H1 (cell line): ENCODE measurements at regions not wholly inside any gene's neighbourhood (a gene's known extent, or its start where the extent isn't known, plus 50 kb on each side); places are given as distances from the start of the nearest gene placed in this dataset.

Source experiments
- CTCF ChIA-PET: fragments of 300-600 bp; sonication (Branson Sonifier 250); formaldehyde crosslinking; loops from one replicate; lab custom pipeline; 2021; ENCODE audit not compliant: partially characterized antibody; lab: Charles Lee
- POLR2A ChIA-PET: fragments of 300-600 bp; sonication (Branson Sonifier 250); formaldehyde crosslinking; loops from one replicate; lab custom pipeline; 2021; ENCODE audit warnings: inconsistent platforms; ENCODE audit not compliant: partially characterized antibody; lab: Charles Lee
- DNase-seq, 2 experiments: peaks; one replicate each; pipeline versions ENCODE4 v3.0.0 to v3.0.0-alpha.2; 2010 to 2022; ENCODE audit warnings: low spot score in 2 of 2, low read depth in 1 of 2, mixed read lengths in 1 of 2
- FAIRE-seq: peaks from 2 replicates; lab custom pipeline; 2011; peaks lifted over from hg19 to GRCh38; lab: Jason Lieb, UNC
- H2AFZ ChIP-seq: 2 replicates; pipeline ENCODE4 v1.8.1; 2012; ENCODE audit warnings: low read length, inconsistent platforms
- H2AK5ac ChIP-seq: 2 replicates; pipeline ENCODE4 v1.6.1; 2013; ENCODE audit warnings: low read depth, low read length
- H2BK120ac ChIP-seq: replicated peaks from 2 replicates; pipeline ENCODE3; 2013; ENCODE audit warnings: low read depth, low read length, inconsistent platforms
- H2BK12ac ChIP-seq: 2 replicates; pipeline ENCODE4 v1.6.1; 2013; ENCODE audit warnings: low read depth, low read length
- H2BK15ac ChIP-seq: 2 replicates; pipeline ENCODE4 v1.6.1; 2013; ENCODE audit warnings: low read length
- H2BK20ac ChIP-seq: 2 replicates; pipeline ENCODE4 v1.6.1; 2013; ENCODE audit warnings: low read length
- H2BK5ac ChIP-seq: 2 replicates; pipeline ENCODE4 v1.6.1; 2013; ENCODE audit warnings: low read depth, low read length
- H3K14ac ChIP-seq: 2 replicates; pipeline ENCODE4 v1.6.1; 2013; ENCODE audit warnings: inconsistent platforms; ENCODE audit not compliant: insufficient read length
- H3K18ac ChIP-seq: 2 replicates; pipeline ENCODE4 v1.6.1; 2013; ENCODE audit warnings: low read length; ENCODE audit errors: extremely low read depth
- H3K23ac ChIP-seq: 2 replicates; pipeline ENCODE4 v1.6.1; 2013; ENCODE audit warnings: inconsistent platforms; ENCODE audit not compliant: insufficient read length
- H3K23me2 ChIP-seq: 2 replicates; pipeline ENCODE4 v1.6.1; 2013; ENCODE audit warnings: low read depth, low read length
- H3K27ac ChIP-seq: 2 replicates; pipeline ENCODE4 v1.6.1; 2011; ENCODE audit warnings: low read depth, low read length, inconsistent platforms
- H3K27me3 ChIP-seq, 4 experiments: replicated peaks in 1 of 4; 1 replicate in 1 of 4; 2 replicates in 3 of 4; pipeline versions ENCODE4 v1.6.1 to v1.8.1; 2011 to 2013; ENCODE audit warnings: low read length in 3 of 4, mild to moderate bottlenecking in 3 of 4, inconsistent platforms in 2 of 4, mixed read lengths in 2 of 4, moderate library complexity in 1 of 4; ENCODE audit not compliant: control insufficient read depth in 3 of 4, insufficient read depth in 3 of 4; ENCODE audit errors: extremely low read depth in 1 of 4
- H3K36me3 ChIP-seq, 4 experiments: 2 replicates each; pipeline versions ENCODE4 v1.6.1 to v1.8.1; 2011 to 2013; ENCODE audit warnings: mild to moderate bottlenecking in 4 of 4, low read length in 3 of 4, moderate library complexity in 2 of 4, control low read depth in 1 of 4, inconsistent platforms in 1 of 4; ENCODE audit not compliant: insufficient read depth in 4 of 4, control insufficient read depth in 2 of 4
- H3K4ac ChIP-seq: replicated peaks from 2 replicates; pipeline ENCODE3; 2013; ENCODE audit warnings: low read length, low read depth, mixed read lengths, inconsistent platforms; ENCODE audit not compliant: insufficient read length
- H3K4me1 ChIP-seq, 4 experiments: replicated peaks in 1 of 4; 1 replicate in 1 of 4; 2 replicates in 3 of 4; pipeline versions ENCODE4 v1.6.1 to v1.8.1; 2011 to 2013; ENCODE audit warnings: low read length in 3 of 4, inconsistent platforms in 2 of 4, mixed read lengths in 1 of 4; ENCODE audit not compliant: insufficient read depth in 4 of 4, control insufficient read depth in 3 of 4
- H3K4me2 ChIP-seq, 2 experiments: 2 replicates each; pipeline versions ENCODE4 v1.6.1 to v1.8.1; 2011 to 2013; ENCODE audit warnings: low read depth in 2 of 2, low read length in 2 of 2, control low read depth in 1 of 2, inconsistent platforms in 1 of 2, mild to moderate bottlenecking in 1 of 2; ENCODE audit not compliant: insufficient read depth in 1 of 2
- H3K4me3 ChIP-seq, 4 experiments: fragments of 200-600, 300-600 bp in 1 of 4; sonication (generic), shearing (Covaris generic), sonication (Bioruptor Twin) in 1 of 4; 2 replicates each; pipeline versions ENCODE4 v1.5.1 to v1.8.1; 2011 to 2016; ENCODE audit warnings: low read length in 4 of 4, low read depth in 3 of 4, control low read depth in 2 of 4, inconsistent platforms in 2 of 4, mild to moderate bottlenecking in 2 of 4, mixed read lengths in 1 of 4, moderate library complexity in 1 of 4; ENCODE audit not compliant: insufficient read depth in 2 of 4; ENCODE audit errors: extremely low read depth in 1 of 4
- H3K56ac ChIP-seq: replicated peaks from 2 replicates; pipeline ENCODE3; 2013; ENCODE audit warnings: low read depth, mild to moderate bottlenecking, mixed read lengths, low read length, inconsistent platforms; ENCODE audit not compliant: insufficient read length
- H3K79me1 ChIP-seq: 2 replicates; pipeline ENCODE4 v1.6.1; 2013; ENCODE audit warnings: low read depth, low read length, control low read depth
- H3K79me2 ChIP-seq, 2 experiments: 2 replicates each; pipeline versions ENCODE4 v1.6.1 to v1.8.1; 2012 to 2013; ENCODE audit warnings: low read length in 2 of 2, mild to moderate bottlenecking in 2 of 2, inconsistent platforms in 1 of 2; ENCODE audit not compliant: insufficient read depth in 2 of 2, control insufficient read depth in 1 of 2
- H3K9ac ChIP-seq, 4 experiments: replicated peaks in 1 of 4; 1 replicate in 1 of 4; 2 replicates in 3 of 4; pipeline versions ENCODE4 v1.6.1 to v1.8.1; 2011 to 2013; ENCODE audit warnings: low read depth in 3 of 4, low read length in 3 of 4, control low read depth in 2 of 4, mild to moderate bottlenecking in 2 of 4, moderate library complexity in 2 of 4, inconsistent platforms in 1 of 4; ENCODE audit errors: extremely low read depth in 1 of 4
- H3K9me3 ChIP-seq, 2 experiments: 2 replicates each; pipeline versions ENCODE4 v1.6.1 to v1.8.1; 2012 to 2013; ENCODE audit warnings: mild to moderate bottlenecking in 2 of 2, moderate library complexity in 2 of 2, control low read depth in 1 of 2, inconsistent platforms in 1 of 2, low read depth in 1 of 2, low read length in 1 of 2, mixed read lengths in 1 of 2; ENCODE audit not compliant: insufficient read depth in 2 of 2
- H4K20me1 ChIP-seq, 2 experiments: replicated peaks in 1 of 2; 2 replicates each; pipeline versions ENCODE3 to v1.8.1; 2011 to 2013; ENCODE audit warnings: inconsistent platforms in 2 of 2, low read length in 2 of 2, mild to moderate bottlenecking in 1 of 2; ENCODE audit not compliant: insufficient read depth in 2 of 2, control insufficient read depth in 1 of 2
- H4K5ac ChIP-seq: 2 replicates; pipeline ENCODE4 v1.6.1; 2013; ENCODE audit warnings: low read length, low read depth, mixed read lengths, inconsistent platforms; ENCODE audit not compliant: insufficient read length
- H4K8ac ChIP-seq: 2 replicates; pipeline ENCODE4 v1.8.0; 2013; ENCODE audit warnings: mild to moderate bottlenecking, moderate library complexity, low read length, inconsistent platforms; ENCODE audit not compliant: insufficient read depth; ENCODE audit errors: extremely low read depth
- H4K91ac ChIP-seq: replicated peaks from 2 replicates; pipeline ENCODE3; 2013; ENCODE audit warnings: low read length, mixed read lengths, inconsistent platforms; ENCODE audit not compliant: insufficient read length
- CBX8 ChIP-seq: fragments of 300-800, 300-1000 bp; sonication (generic); IDR thresholded peaks from 2 replicates; pipeline ENCODE4 v1.7.1; 2016; ENCODE audit warnings: low read depth, low read length, borderline replicate concordance
- POU5F1 ChIP-seq: IDR thresholded peaks from 2 replicates; pipeline ENCODE4 v1.6.1; 2011; ENCODE audit warnings: low read depth, mild to moderate bottlenecking, low read length, moderate library complexity
- WGBS, 2 experiments: shearing (Covaris generic) in 1 of 2; methylation state at CpG; one replicate each; pipeline versions ENCODE4 v1.1.6 to v1.1.7; 2013 to 2015; ENCODE audit warnings: low lambda C conversion rate in 2 of 2, mixed read lengths in 2 of 2, inconsistent platforms in 1 of 2, low coverage in 1 of 2, missing lambda C conversion rate in 1 of 2; ENCODE audit not compliant: insufficient replicate concordance in 2 of 2, insufficient coverage in 1 of 2, insufficient read length in 1 of 2; ENCODE audit errors: extremely low coverage in 1 of 2, missing lambda C conversion rate in 1 of 2; 5-methylcytosine and 5-hydroxymethylcytosine counted together

DNA sequence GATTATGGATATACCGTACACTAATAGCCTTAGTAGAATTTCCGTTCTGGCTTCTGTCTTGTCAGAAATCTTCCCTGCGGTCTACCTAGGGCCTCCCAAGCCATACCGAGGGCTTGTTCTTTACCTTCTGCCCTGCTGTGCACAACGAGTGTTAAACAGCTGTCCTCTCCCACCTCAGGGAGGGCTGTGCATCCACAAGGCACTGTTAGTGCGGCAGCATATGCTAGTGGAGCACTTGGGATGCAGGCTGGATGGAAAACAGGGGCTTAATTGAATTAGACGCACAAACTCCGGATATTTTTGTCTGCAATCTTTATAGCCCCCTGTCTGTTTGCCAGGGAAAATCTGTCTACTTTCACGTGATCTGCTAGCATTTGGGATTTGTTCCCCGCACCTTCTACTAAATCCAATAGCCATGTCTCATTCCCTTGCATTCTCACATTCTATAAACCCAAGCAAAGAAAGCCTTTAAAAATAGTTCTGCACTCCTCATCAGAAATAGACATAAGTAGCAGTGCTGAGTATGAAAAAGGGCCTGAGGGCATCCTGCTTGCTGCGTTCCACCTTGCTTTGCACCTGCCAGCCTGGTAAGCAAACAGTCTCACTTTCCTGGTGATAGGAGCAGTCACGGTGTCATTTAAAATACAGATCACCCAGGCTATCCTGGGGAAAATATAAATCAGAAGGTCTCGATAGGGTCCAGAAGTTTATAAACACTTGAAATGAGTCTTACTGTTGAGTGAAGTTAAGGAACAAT is 382.6 kb downstream of the RASEF start:
- no peaks in the 10 kb centered on the region for H4K20me1 ChIP-seq
- H3K79me1 ChIP-seq = no peaks in the 10 kb centered on the region
- no peaks in the 10 kb centered on the region for H3K36me3 ChIP-seq
- H3K4me1 ChIP-seq = no peaks in the 10 kb centered on the region; a peak in 2 of 7 replicates
- H3K27ac ChIP-seq = no peak overlapping the region
- no peaks in the 10 kb centered on the region for H3K27me3 ChIP-seq
- FAIRE-seq = no peak
- H3K18ac ChIP-seq = no peak overlapping the region
- H3K23ac ChIP-seq = no peak overlapping the region
- ChIA-PET CTCF (interaction anchor here (1.4 to 1.6 kb wide), 2 partner anchors 10 to 15 kb away, joined by 3 to 5 read pairs; no protein-coding TSS in a partner anchor), POLR2A (no interaction called here)
- no peak overlapping the region for H4K91ac ChIP-seq
- H4K5ac ChIP-seq = no peak overlapping the region
- no peak overlapping the region for H2BK15ac ChIP-seq
- no peak overlapping the region for H3K9ac ChIP-seq
- H4K8ac ChIP-seq = no peak overlapping the region
- no peak overlapping the region for H2BK5ac ChIP-seq
- no peak overlapping the region for H3K4ac ChIP-seq
- no peaks in the 10 kb centered on the region for H3K23me2 ChIP-seq
- H3K4me3 ChIP-seq = no peak overlapping the region
- no peak for DNase-seq
- H2BK12ac ChIP-seq = no peak overlapping the region
- H3K79me2 ChIP-seq = no peaks in the 10 kb centered on the region
- H2AK5ac ChIP-seq = no peak overlapping the region
- no peak overlapping the region for H2AFZ ChIP-seq
- no peak for TF ChIP-seq CBX8
- no peak for TF ChIP-seq POU5F1
- TF ChIP-seq, all 59 proteins: peak for 0
- WGBS, 2 experiments = 85% methylated on average over 13 of the region's 13 CpGs; no CpG with 5 or more reads in 1 of the 2 experiments
- Histone ChIP-seq H2BK120ac (no peak overlapping the region), H3K4me2 (no peak overlapping the region), H3K9me3 (no peaks in the 10 kb centered on the region), H2BK20ac (no peak overlapping the region), H3K56ac (no peak overlapping the region), H3K14ac (no peak overlapping the region)
